Liver (tissue), 3 donors: ENCODE measurements at regions not wholly inside any gene's neighbourhood (a gene's known extent, or its start where the extent isn't known, plus 50 kb on each side); places are given as distances from the start of the nearest gene placed in this dataset.

Source experiments
- CTCF ChIP-seq: fragments of 150-350 bp; IDR thresholded peaks from 2 replicates; pipeline ENCODE4 v1.5.1; 2017; ENCODE audit warnings: improper control_type of control experiment, low read depth, low read length; ENCODE audit not compliant: missing input control
- EGR1 ChIP-seq, 2 donors: IDR thresholded peaks; 2 replicates each; pipeline ENCODE4 v1.6.1; 2016 to 2018; ENCODE audit warnings: antibody characterized with exemption in 2 of 2, low read depth in 2 of 2
- GABPA ChIP-seq, 2 donors: IDR thresholded peaks in 1 of 2; conservative IDR thresholded peaks in 1 of 2; 2 replicates each; pipeline ENCODE4 v1.6.1; 2016; ENCODE audit warnings: antibody characterized with exemption in 2 of 2, mild to moderate bottlenecking in 1 of 2, moderate library complexity in 1 of 2
- RAD21 ChIP-seq, 2 donors: IDR thresholded peaks; 2 replicates each; pipeline ENCODE4 v1.6.1; 2016; ENCODE audit warnings: antibody characterized with exemption in 2 of 2, mild to moderate bottlenecking in 2 of 2
- REST ChIP-seq: IDR thresholded peaks from 2 replicates; pipeline ENCODE4 v1.6.1; 2016; ENCODE audit warnings: antibody characterized with exemption, mild to moderate bottlenecking
- SP1 ChIP-seq: IDR thresholded peaks from 2 replicates; pipeline ENCODE4 v1.6.1; 2018; ENCODE audit warnings: antibody characterized with exemption, mild to moderate bottlenecking
- TAF1 ChIP-seq: conservative IDR thresholded peaks from 2 replicates; pipeline ENCODE4 v1.6.1; 2016; ENCODE audit warnings: antibody characterized with exemption, mild to moderate bottlenecking
- YY1 ChIP-seq: IDR thresholded peaks from 2 replicates; pipeline ENCODE4 v1.6.1; 2016; ENCODE audit warnings: antibody characterized with exemption, mild to moderate bottlenecking
- donor health status: healthy.
- donor health status: healthy.

GRCh38 chr13:103525530-103525929 is 459.3 kb upstream of the SLC10A2 start:
- TF ChIP-seq YY1 (peak; percentile 48), REST (no peak), CTCF (no peak), TAF1 (no peak), EGR1 (IDR thresholded peaks at IDR 0.05; ENCODE audit: low read depth in 2 of 2) (no peak), RAD21 (IDR thresholded peaks at IDR 0.05) (peak in 1 of 2 donors; percentile 17), SP1 (peak; percentile 49), GABPA (IDR thresholded peaks at IDR 0.05 in 1 of 2, conservative IDR thresholded peaks at IDR 0.05 in 1 of 2) (no peak)
